SU-DHL-6 (cell line): ENCODE measurements at regions not wholly inside any gene's neighbourhood (a gene's known extent, or its start where the extent isn't known, plus 50 kb on each side); places are given as distances from the start of the nearest gene placed in this dataset.
"Not testable (repeated sequence)": the region's sequence is repeated elsewhere in the genome, so short reads cannot be mapped to it uniquely, and the experiment has no call there.

Experiments used
- H2AFZ ChIP-seq: fragments of 200-600 bp; sonication (generic); 2 replicates; pipeline ENCODE4 v1.6.1; 2014; ENCODE audit warnings: low read depth, mild to moderate bottlenecking, moderate library complexity, mixed read lengths, antibody characterized with exemption, low read length; ENCODE audit not compliant: severe bottlenecking
- H3F3A ChIP-seq: fragments of 200-600 bp; shearing (Covaris generic); 2 replicates; pipeline ENCODE4 v1.6.0; 2016; ENCODE audit warnings: antibody characterized with exemption, mild to moderate bottlenecking; ENCODE audit not compliant: insufficient read depth
- H3K27ac ChIP-seq: fragments of 200-600 bp; sonication (generic); 2 replicates; pipeline ENCODE4 v1.5.1; 2016; ENCODE audit warnings: low read depth, mild to moderate bottlenecking, low read length, moderate library complexity, mixed read lengths
- H3K27me3 ChIP-seq: fragments of 200-600 bp; sonication (generic), shearing (Covaris generic); 2 replicates; pipeline ENCODE4 v1.6.0; 2014; ENCODE audit warnings: mild to moderate bottlenecking, low read length
- H3K36me3 ChIP-seq: fragments of 200-600 bp; sonication (generic); 2 replicates; pipeline ENCODE4 v1.6.1; 2014; ENCODE audit warnings: mild to moderate bottlenecking, low read length, mixed read lengths
- H3K4me2 ChIP-seq: fragments of 300-600, 200-600 bp; shearing (Covaris generic), sonication (generic); 2 replicates; pipeline ENCODE4 v1.6.0; 2014; ENCODE audit warnings: low read length, low read depth, mild to moderate bottlenecking; ENCODE audit not compliant: poor library complexity, severe bottlenecking
- H3K4me3 ChIP-seq: fragments of 200-600 bp; sonication (generic); 2 replicates; pipeline ENCODE4 v1.5.1; 2014; ENCODE audit warnings: antibody characterized with exemption, low read length, mild to moderate bottlenecking, mixed read lengths; ENCODE audit not compliant: insufficient read depth, poor library complexity, severe bottlenecking
- H3K79me2 ChIP-seq: fragments of 200-600 bp; sonication (generic); 2 replicates; pipeline ENCODE4 v1.6.1; 2014; ENCODE audit warnings: mild to moderate bottlenecking, low read length, moderate library complexity; ENCODE audit not compliant: insufficient read depth
- H3K9ac ChIP-seq: fragments of 200-600 bp; sonication (generic); 2 replicates; pipeline ENCODE4 v1.7.0; 2014; ENCODE audit warnings: mild to moderate bottlenecking, low read length
- H3K9me2 ChIP-seq: fragments of 200-600 bp; sonication (generic); replicated peaks from 2 replicates; pipeline ENCODE4 v1.6.1; 2014; ENCODE audit warnings: low read length; ENCODE audit not compliant: insufficient read depth
- H3K9me3 ChIP-seq: fragments of 200-600 bp; sonication (generic); 2 replicates; pipeline ENCODE4 v1.6.1; 2014; ENCODE audit warnings: low read length, mixed read lengths; ENCODE audit not compliant: insufficient read depth
- H4K20me1 ChIP-seq: fragments of 200-600 bp; sonication (generic); 2 replicates; pipeline ENCODE4 v1.6.1; 2014; ENCODE audit warnings: low read depth, mild to moderate bottlenecking, antibody characterized with exemption, low read length, moderate library complexity, mixed read lengths
- CTCF ChIP-seq: fragments of 200-600 bp; sonication (generic); IDR thresholded peaks from one replicate; pipeline ENCODE4 v1.5.1; 2017; ENCODE audit warnings: antibody characterized with exemption, mild to moderate bottlenecking, low read length, moderate library complexity; ENCODE audit not compliant: insufficient read depth, poor library complexity, severe bottlenecking
- EZH2phosphoT487 ChIP-seq: fragments of 200-600 bp; sonication (generic), shearing (Covaris generic); conservative IDR thresholded peaks from 2 replicates; pipeline ENCODE4 v1.6.1; 2018; ENCODE audit warnings: mild to moderate bottlenecking, antibody characterized with exemption, low read length, moderate library complexity, mixed read lengths

- no peak overlapping the region for H3K4me3 ChIP-seq
- no peak overlapping the region for H3K9ac ChIP-seq
- H3K36me3 ChIP-seq, result no peaks in the 10 kb centered on the region
- no peak for TF ChIP-seq CTCF
- no peak for TF ChIP-seq EZH2phosphoT487
- no peak overlapping the region for H3K4me2 ChIP-seq
- no peaks in the 10 kb centered on the region for H3K27me3 ChIP-seq
- no peaks in the 10 kb centered on the region for H3K79me2 ChIP-seq
- H4K20me1 ChIP-seq, result no peaks in the 10 kb centered on the region
- no peaks in the 10 kb centered on the region for H3F3A ChIP-seq
- no peaks in the 10 kb centered on the region for H3K9me2 ChIP-seq
- H3K27ac ChIP-seq, result no peak overlapping the region
- H2AFZ ChIP-seq, result no peak overlapping the region
- no peaks in the 10 kb centered on the region for H3K9me3 ChIP-seq
These were observed 1016.9 kb upstream of the ALCAM start for GRCh38 chr3:104349836-104350235.

GRCh38 chr3:104353951-104354350 lies 1012.8 kb upstream of the ALCAM start:
- Histone ChIP-seq H2AFZ (no peak overlapping the region), H3K9me3 (no peaks in the 10 kb centered on the region), H3K36me3 (no peaks in the 10 kb centered on the region), H3K9ac (no peak overlapping the region), H3K9me2 (no peaks in the 10 kb centered on the region), H3K27ac (no peak overlapping the region), H3F3A (no peaks in the 10 kb centered on the region), H3K79me2 (no peaks in the 10 kb centered on the region), H3K4me2 (no peak overlapping the region), H3K4me3 (no peak overlapping the region), H4K20me1 (no peaks in the 10 kb centered on the region), H3K27me3 (no peaks in the 10 kb centered on the region)
- TF ChIP-seq CTCF, result no peak
- no peak for TF ChIP-seq EZH2phosphoT487

- Histone ChIP-seq H3K9me2 (no peaks in the 10 kb centered on the region), H2AFZ (no peak overlapping the region), H3K27ac (no peak overlapping the region), H3K36me3 (no peaks in the 10 kb centered on the region), H3K79me2 (no peaks in the 10 kb centered on the region), H3K27me3 (no peaks in the 10 kb centered on the region), H3K4me3 (no peak overlapping the region), H3K9me3 (no peaks in the 10 kb centered on the region), H4K20me1 (no peaks in the 10 kb centered on the region), H3K4me2 (no peak overlapping the region), H3F3A (no peaks in the 10 kb centered on the region), H3K9ac (no peak overlapping the region)
- TF ChIP-seq CTCF (no peak), EZH2phosphoT487 (no peak)
These were observed 1007.2 kb upstream of the ALCAM start for GRCh38 chr3:104359546-104359945.

GRCh38 chr3:104360038-104360437 lies 1006.7 kb upstream of the ALCAM start:
- TF ChIP-seq CTCF, result no peak
- no peak for TF ChIP-seq EZH2phosphoT487
- Histone ChIP-seq H3F3A (no peaks in the 10 kb centered on the region), H3K36me3 (no peaks in the 10 kb centered on the region), H3K79me2 (no peaks in the 10 kb centered on the region), H4K20me1 (no peaks in the 10 kb centered on the region), H3K9me2 (no peaks in the 10 kb centered on the region), H3K9me3 (no peaks in the 10 kb centered on the region), H3K27ac (no peak overlapping the region), H3K27me3 (no peaks in the 10 kb centered on the region), H3K4me3 (no peak overlapping the region), H2AFZ (no peak overlapping the region), H3K4me2 (no peak overlapping the region), H3K9ac (no peak overlapping the region)

GRCh38 chr3:104361748-104362147 lies 1005.0 kb upstream of the ALCAM start:
- H3K4me3 ChIP-seq, H2AFZ ChIP-seq, H3K9me3 ChIP-seq, H3K9me2 ChIP-seq, H4K20me1 ChIP-seq, H3K27me3 ChIP-seq, H3K9ac ChIP-seq, H3F3A ChIP-seq, H3K27ac ChIP-seq, H3K4me2 ChIP-seq, H3K79me2 ChIP-seq, H3K36me3 ChIP-seq: not testable (repeated sequence)
